GM12878 (cell line): ENCODE measurements at regions not wholly inside any gene's neighbourhood (a gene's known extent, or its start where the extent isn't known, plus 50 kb on each side); places are given as distances from the start of the nearest gene placed in this dataset.

Source experiments
- ATAC-seq: fragments of 200-7000 bp; cut with Tn5 transposase; 3 replicates; pipeline ENCODE4 v1.9.1; 2020; ENCODE audit warnings: mild to moderate bottlenecking, moderate library complexity
- BruUV-seq: library from RNA; stranded (reverse); fragments of 400-500 nt; replicated peaks from 2 replicates; lab custom pipeline; 2021; lab: Mats Ljungman, UMichigan
- CTCF ChIA-PET: fragments of 300-600 bp; sonication (Branson Sonifier 250); formaldehyde crosslinking; extraction: SDS; loops from one replicate; lab custom pipeline; 2021; ENCODE audit warnings: inconsistent platforms; lab: Yijun Ruan, JAX
- POLR2A ChIA-PET: fragments of 350-600 bp; formaldehyde crosslinking; extraction: SDS; loops from one replicate; lab custom pipeline; 2021; ENCODE audit warnings: inconsistent platforms; lab: Charles Lee
- RAD21 ChIA-PET: fragments of 300-600 bp; sonication (Branson Sonifier 250); formaldehyde crosslinking; loops from one replicate; lab custom pipeline; 2023; ENCODE audit warnings: antibody characterized with exemption; ENCODE audit not compliant: unreplicated experiment; lab: Charles Lee
- SMC1A ChIA-PET: fragments of 300-600 bp; sonication (Branson Sonifier 250); formaldehyde crosslinking; loops from one replicate; lab custom pipeline; 2023; ENCODE audit not compliant: unreplicated experiment, uncharacterized antibody; lab: Charles Lee
- DNase-seq: peaks from one replicate; pipeline ENCODE4 v3.0.0-alpha.2; 2011; ENCODE audit warnings: low read depth, low spot score
- FAIRE-seq: peaks from 3 replicates; lab custom pipeline; 2011; peaks lifted over from hg19 to GRCh38; lab: Jason Lieb, UNC
- H2AFZ ChIP-seq: 2 replicates; pipeline ENCODE4 v1.6.0; 2011; ENCODE audit warnings: low read depth, low read length, control low read depth; ENCODE audit not compliant: control insufficient read depth
- H3K27ac ChIP-seq: 2 replicates; pipeline ENCODE4 v1.5.1; 2011; ENCODE audit warnings: control low read depth; ENCODE audit not compliant: control insufficient read depth, insufficient read depth
- H3K27me3 ChIP-seq, 2 experiments: replicated peaks in 1 of 2; 2 replicates each; pipeline versions ENCODE4 v1.6.0 to v1.6.1; 2011; ENCODE audit warnings: low read length in 1 of 2; ENCODE audit not compliant: control insufficient read depth in 2 of 2, insufficient read depth in 2 of 2
- H3K36me3 ChIP-seq, 2 experiments: 2 replicates each; pipeline ENCODE4 v1.5.1; 2011; ENCODE audit warnings: low read length in 1 of 2; ENCODE audit not compliant: control insufficient read depth in 2 of 2, insufficient read depth in 2 of 2
- H3K4me1 ChIP-seq: 2 replicates; pipeline ENCODE4 v1.6.1; 2011; ENCODE audit warnings: mild to moderate bottlenecking, low read length, moderate library complexity, mixed read lengths; ENCODE audit not compliant: control insufficient read depth, insufficient read depth
- H3K4me2 ChIP-seq: 2 replicates; pipeline ENCODE4 v1.6.0; 2011; ENCODE audit warnings: control low read depth; ENCODE audit not compliant: control insufficient read depth, insufficient read depth
- H3K4me3 ChIP-seq: fragments of 200-600 bp; sonication (generic); 2 replicates; pipeline ENCODE4 v1.5.1; 2016
- H3K79me2 ChIP-seq: 2 replicates; pipeline ENCODE4 v1.6.0; 2011; ENCODE audit warnings: low read length; ENCODE audit not compliant: control insufficient read depth, insufficient read depth
- H3K9ac ChIP-seq: 2 replicates; pipeline ENCODE4 v1.8.0; 2011; ENCODE audit warnings: low read length, control low read depth, mixed read lengths; ENCODE audit not compliant: control insufficient read depth, insufficient read depth
- H3K9me3 ChIP-seq: replicated peaks from 3 replicates; pipeline ENCODE4 v1.5.1; 2011; ENCODE audit warnings: mild to moderate bottlenecking, low read length; ENCODE audit not compliant: control insufficient read depth, insufficient read depth
- H4K20me1 ChIP-seq: 2 replicates; pipeline ENCODE4 v1.6.0; 2011; ENCODE audit not compliant: control insufficient read depth, insufficient read depth
- ASH2L ChIP-seq: fragments of 300-600, 200-600 bp; sonication (generic); IDR thresholded peaks from 2 replicates; pipeline ENCODE4 v1.6.1; 2017; ENCODE audit warnings: low read depth, mild to moderate bottlenecking, borderline replicate concordance
- CHD2 ChIP-seq: IDR thresholded peaks from 2 replicates; pipeline ENCODE4 v1.6.1; 2011; ENCODE audit warnings: low read depth, low read length, improper control_type of control experiment, borderline replicate concordance
- FOXK2 ChIP-seq: fragments of 450-650 bp; IDR thresholded peaks from 2 replicates; pipeline ENCODE4 v1.6.1; 2017; ENCODE audit warnings: mild to moderate bottlenecking, moderate library complexity
- KDM1A ChIP-seq: fragments of 200-600 bp; sonication (generic); IDR thresholded peaks from 2 replicates; pipeline ENCODE4 v1.6.1; 2016; ENCODE audit warnings: borderline replicate concordance
- NFIC ChIP-seq: IDR thresholded peaks from 2 replicates; pipeline ENCODE4 v1.6.1; 2012; ENCODE audit warnings: low read depth, mild to moderate bottlenecking, inconsistent platforms, low read length, moderate library complexity
- NR2C1 ChIP-seq: fragments of 450-650 bp; IDR thresholded peaks from 2 replicates; pipeline ENCODE4 v1.6.1; 2017; ENCODE audit warnings: antibody characterized with exemption, mild to moderate bottlenecking, moderate library complexity
- PAX5 ChIP-seq: IDR thresholded peaks from 2 replicates; pipeline ENCODE4 v1.6.1; 2011; ENCODE audit warnings: low read depth, low read length, borderline replicate concordance
- RB1 ChIP-seq: fragments of 450-650 bp; formaldehyde crosslinking; IDR thresholded peaks from 2 replicates; pipeline ENCODE4 v1.6.1; 2017; ENCODE audit warnings: mild to moderate bottlenecking, borderline replicate concordance
- SMARCA5 ChIP-seq: fragments of 450-650 bp; IDR thresholded peaks from 2 replicates; pipeline ENCODE4 v1.6.1; 2017; ENCODE audit warnings: mild to moderate bottlenecking
- SRF ChIP-seq, 2 experiments: IDR thresholded peaks; 2 replicates each; pipeline ENCODE4 v1.6.1; 2011; ENCODE audit warnings: low read depth in 2 of 2, low read length in 2 of 2, mild to moderate bottlenecking in 1 of 2, moderate library complexity in 1 of 2
- ZNF24 ChIP-seq: fragments of 450-650 bp; IDR thresholded peaks from 2 replicates; pipeline ENCODE4 v1.6.1; 2017; ENCODE audit warnings: antibody characterized with exemption, mild to moderate bottlenecking
- ZNF384 ChIP-seq: IDR thresholded peaks from 2 replicates; pipeline ENCODE4 v1.6.1; 2012; ENCODE audit warnings: low read depth, mild to moderate bottlenecking, low read length, improper control_type of control experiment, borderline replicate concordance
- ZNF622 ChIP-seq: fragments of 450-650 bp; IDR thresholded peaks from 2 replicates; pipeline ENCODE4 v1.6.1; 2017; ENCODE audit warnings: mild to moderate bottlenecking, inconsistent platforms
- WGBS: methylation state at CpG from one replicate; pipeline ENCODE4 v1.1.6; 2016; ENCODE audit warnings: low lambda C conversion rate; ENCODE audit not compliant: insufficient replicate concordance, insufficient coverage; ENCODE audit errors: missing lambda C conversion rate; 5-methylcytosine and 5-hydroxymethylcytosine counted together
- in situ Hi-C: fragments of 300-500 bp; cut with MboI; formaldehyde crosslinking; loops from 9 replicates; pipeline ENCODE4 v1.14.3; 2018; ENCODE audit warnings: mixed read lengths
- intact Hi-C: fragments of 100-400 bp; cut with micrococcal nuclease; formaldehyde crosslinking; loops from one replicate; pipeline ENCODE4 v1.14.2; 2022; ENCODE audit not compliant: unreplicated experiment
- TF ChIP-seq, protein P1 (sequence below): fragments of 450-650 bp; IDR thresholded peaks from 2 replicates; pipeline ENCODE4 v1.6.1; 2017; ENCODE audit warnings: low read depth, mild to moderate bottlenecking, moderate library complexity
- TF ChIP-seq, protein P2 (sequence below): fragments of 450-650 bp; formaldehyde crosslinking; IDR thresholded peaks from 2 replicates; pipeline ENCODE4 v1.5.0; 2022; ENCODE audit warnings: mild to moderate bottlenecking, missing genetic modification characterization
- TF ChIP-seq, protein P3 (sequence below): fragments of 450-650 bp; IDR thresholded peaks from 2 replicates; pipeline ENCODE4 v1.6.1; 2017; ENCODE audit warnings: mild to moderate bottlenecking, moderate library complexity

DNA sequence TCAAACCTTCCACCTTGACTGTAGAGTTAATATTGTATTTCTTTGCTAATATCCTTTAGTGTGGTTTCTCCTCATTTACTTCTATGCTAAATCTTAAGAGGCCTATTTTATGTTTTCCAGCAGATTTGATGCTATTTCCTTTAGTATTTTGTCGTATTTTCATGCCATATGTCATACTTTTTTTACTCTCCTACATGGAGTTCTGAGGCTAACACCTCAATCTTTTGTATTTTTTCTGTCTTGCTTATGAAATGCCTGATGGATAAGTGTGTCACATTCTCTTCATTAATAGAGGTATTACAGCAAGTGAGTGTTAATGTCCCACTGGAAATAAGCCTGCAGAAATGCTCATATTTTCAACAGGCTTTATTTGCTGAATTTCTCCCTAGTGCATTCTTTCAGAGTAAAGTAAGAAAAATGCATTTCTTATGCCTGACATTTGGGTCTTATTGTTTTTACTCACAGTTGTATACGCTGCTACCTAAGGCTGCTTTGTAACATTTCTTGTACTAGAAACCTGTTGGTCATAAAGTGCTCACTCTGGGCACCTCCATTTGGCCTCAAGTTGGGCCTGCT is 63.2 kb downstream of the DIPK2A start:
- no peak for FAIRE-seq
- CTCF ChIA-PET = no interaction called here

More for the DNA sequence above, 63.2 kb downstream of the DIPK2A start:
- in situ Hi-C loops (no loop called here), intact Hi-C loops (no loop called here)
- no peak overlapping the region for H3K27ac ChIP-seq
- H4K20me1 ChIP-seq = no peaks in the 10 kb centered on the region
- WGBS = 98% methylated on average over 2 of the region's 2 CpGs
- ATAC-seq (no peak), DNase-seq (no peak)
- H3K9me3 ChIP-seq = no peaks in the 10 kb centered on the region
- H3K4me2 ChIP-seq = no peak overlapping the region
- H2AFZ ChIP-seq = no peak overlapping the region
- H3K27me3 ChIP-seq = no peaks in the 10 kb centered on the region
- peaks cover 21% of the 10 kb centered on the region for H3K4me1 ChIP-seq
- H3K4me3 ChIP-seq = no peak overlapping the region
- ChIA-PET POLR2A (no interaction called here), RAD21 (interaction anchor here (1.0 kb wide), 1 partner anchor 58 kb away, joined by 3 read pairs; no protein-coding TSS in a partner anchor), SMC1A (interaction anchor here (7.5 kb wide), 1 partner anchor 59 kb away, joined by 53 read pairs; no protein-coding TSS in a partner anchor)
- no peak overlapping the region for H3K9ac ChIP-seq
- BruUV-seq = no TSS peak
- H3K79me2 ChIP-seq = no peaks in the 10 kb centered on the region
- TF ChIP-seq FOXK2 = no peak
- TF ChIP-seq ZNF384 = no peak
- no peak for TF ChIP-seq NR2C1
- TF ChIP-seq RB1 = no peak
- TF ChIP-seq KDM1A = no peak
- no peak for TF ChIP-seq SMARCA5
- TF ChIP-seq, protein P1, sequence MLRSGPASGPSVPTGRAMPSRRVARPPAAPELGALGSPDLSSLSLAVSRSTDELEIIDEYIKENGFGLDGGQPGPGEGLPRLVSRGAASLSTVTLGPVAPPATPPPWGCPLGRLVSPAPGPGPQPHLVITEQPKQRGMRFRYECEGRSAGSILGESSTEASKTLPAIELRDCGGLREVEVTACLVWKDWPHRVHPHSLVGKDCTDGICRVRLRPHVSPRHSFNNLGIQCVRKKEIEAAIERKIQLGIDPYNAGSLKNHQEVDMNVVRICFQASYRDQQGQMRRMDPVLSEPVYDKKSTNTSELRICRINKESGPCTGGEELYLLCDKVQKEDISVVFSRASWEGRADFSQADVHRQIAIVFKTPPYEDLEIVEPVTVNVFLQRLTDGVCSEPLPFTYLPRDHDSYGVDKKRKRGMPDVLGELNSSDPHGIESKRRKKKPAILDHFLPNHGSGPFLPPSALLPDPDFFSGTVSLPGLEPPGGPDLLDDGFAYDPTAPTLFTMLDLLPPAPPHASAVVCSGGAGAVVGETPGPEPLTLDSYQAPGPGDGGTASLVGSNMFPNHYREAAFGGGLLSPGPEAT = no peak
- TF ChIP-seq, protein P2, sequence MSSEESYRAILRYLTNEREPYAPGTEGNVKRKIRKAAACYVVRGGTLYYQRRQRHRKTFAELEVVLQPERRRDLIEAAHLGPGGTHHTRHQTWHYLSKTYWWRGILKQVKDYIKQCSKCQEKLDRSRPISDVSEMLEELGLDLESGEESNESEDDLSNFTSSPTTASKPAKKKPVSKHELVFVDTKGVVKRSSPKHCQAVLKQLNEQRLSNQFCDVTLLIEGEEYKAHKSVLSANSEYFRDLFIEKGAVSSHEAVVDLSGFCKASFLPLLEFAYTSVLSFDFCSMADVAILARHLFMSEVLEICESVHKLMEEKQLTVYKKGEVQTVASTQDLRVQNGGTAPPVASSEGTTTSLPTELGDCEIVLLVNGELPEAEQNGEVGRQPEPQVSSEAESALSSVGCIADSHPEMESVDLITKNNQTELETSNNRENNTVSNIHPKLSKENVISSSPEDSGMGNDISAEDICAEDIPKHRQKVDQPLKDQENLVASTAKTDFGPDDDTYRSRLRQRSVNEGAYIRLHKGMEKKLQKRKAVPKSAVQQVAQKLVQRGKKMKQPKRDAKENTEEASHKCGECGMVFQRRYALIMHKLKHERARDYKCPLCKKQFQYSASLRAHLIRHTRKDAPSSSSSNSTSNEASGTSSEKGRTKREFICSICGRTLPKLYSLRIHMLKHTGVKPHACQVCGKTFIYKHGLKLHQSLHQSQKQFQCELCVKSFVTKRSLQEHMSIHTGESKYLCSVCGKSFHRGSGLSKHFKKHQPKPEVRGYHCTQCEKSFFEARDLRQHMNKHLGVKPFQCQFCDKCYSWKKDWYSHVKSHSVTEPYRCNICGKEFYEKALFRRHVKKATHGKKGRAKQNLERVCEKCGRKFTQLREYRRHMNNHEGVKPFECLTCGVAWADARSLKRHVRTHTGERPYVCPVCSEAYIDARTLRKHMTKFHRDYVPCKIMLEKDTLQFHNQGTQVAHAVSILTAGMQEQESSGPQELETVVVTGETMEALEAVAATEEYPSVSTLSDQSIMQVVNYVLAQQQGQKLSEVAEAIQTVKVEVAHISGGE = no peak
- TF ChIP-seq ZNF24 = no peak
- no peak for TF ChIP-seq ZNF622
- TF ChIP-seq ASH2L = no peak
- TF ChIP-seq, protein P3, sequence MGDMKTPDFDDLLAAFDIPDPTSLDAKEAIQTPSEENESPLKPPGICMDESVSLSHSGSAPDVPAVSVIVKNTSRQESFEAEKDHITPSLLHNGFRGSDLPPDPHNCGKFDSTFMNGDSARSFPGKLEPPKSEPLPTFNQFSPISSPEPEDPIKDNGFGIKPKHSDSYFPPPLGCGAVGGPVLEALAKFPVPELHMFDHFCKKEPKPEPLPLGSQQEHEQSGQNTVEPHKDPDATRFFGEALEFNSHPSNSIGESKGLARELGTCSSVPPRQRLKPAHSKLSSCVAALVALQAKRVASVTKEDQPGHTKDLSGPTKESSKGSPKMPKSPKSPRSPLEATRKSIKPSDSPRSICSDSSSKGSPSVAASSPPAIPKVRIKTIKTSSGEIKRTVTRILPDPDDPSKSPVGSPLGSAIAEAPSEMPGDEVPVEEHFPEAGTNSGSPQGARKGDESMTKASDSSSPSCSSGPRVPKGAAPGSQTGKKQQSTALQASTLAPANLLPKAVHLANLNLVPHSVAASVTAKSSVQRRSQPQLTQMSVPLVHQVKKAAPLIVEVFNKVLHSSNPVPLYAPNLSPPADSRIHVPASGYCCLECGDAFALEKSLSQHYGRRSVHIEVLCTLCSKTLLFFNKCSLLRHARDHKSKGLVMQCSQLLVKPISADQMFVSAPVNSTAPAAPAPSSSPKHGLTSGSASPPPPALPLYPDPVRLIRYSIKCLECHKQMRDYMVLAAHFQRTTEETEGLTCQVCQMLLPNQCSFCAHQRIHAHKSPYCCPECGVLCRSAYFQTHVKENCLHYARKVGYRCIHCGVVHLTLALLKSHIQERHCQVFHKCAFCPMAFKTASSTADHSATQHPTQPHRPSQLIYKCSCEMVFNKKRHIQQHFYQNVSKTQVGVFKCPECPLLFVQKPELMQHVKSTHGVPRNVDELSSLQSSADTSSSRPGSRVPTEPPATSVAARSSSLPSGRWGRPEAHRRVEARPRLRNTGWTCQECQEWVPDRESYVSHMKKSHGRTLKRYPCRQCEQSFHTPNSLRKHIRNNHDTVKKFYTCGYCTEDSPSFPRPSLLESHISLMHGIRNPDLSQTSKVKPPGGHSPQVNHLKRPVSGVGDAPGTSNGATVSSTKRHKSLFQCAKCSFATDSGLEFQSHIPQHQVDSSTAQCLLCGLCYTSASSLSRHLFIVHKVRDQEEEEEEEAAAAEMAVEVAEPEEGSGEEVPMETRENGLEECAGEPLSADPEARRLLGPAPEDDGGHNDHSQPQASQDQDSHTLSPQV = no peak
- TF ChIP-seq NFIC = no peak
- no peak for TF ChIP-seq SRF (IDR thresholded peaks at IDR 0.05; ENCODE audit: low read depth in 2 of 2, low read length in 2 of 2)
- no peak for TF ChIP-seq CHD2
- TF ChIP-seq PAX5 = no peak
- no peaks in the 10 kb centered on the region for H3K36me3 ChIP-seq
